Central memory CD8-positive, alpha-beta T cell (primary cell): ENCODE measurements at regions not wholly inside any gene's neighbourhood (a gene's known extent, or its start where the extent isn't known, plus 50 kb on each side); places are given as distances from the start of the nearest gene placed in this dataset.
"Not testable (repeated sequence)": the region's sequence is repeated elsewhere in the genome, so short reads cannot be mapped to it uniquely, and the experiment has no call there.

Experiments
- ATAC-seq: fragments of 150-1000 bp; cut with Tn5 transposase; replicated peaks from 2 replicates; pipeline ENCODE4 v1.10.0; 2022; ENCODE audit warnings: mild to moderate bottlenecking, moderate FRiP score, moderate number of reproducible peaks; ENCODE audit not compliant: poor library complexity, severe bottlenecking; ENCODE audit errors: extremely low read depth
- DNase-seq, 2 donors: peaks; one replicate each; pipeline ENCODE4 v3.0.0; 2021; ENCODE audit warnings: low spot score in 2 of 2
- H3K27ac Mint-ChIP-seq: one replicate; pipeline ENCODE4 v1.8.0; 2022; ENCODE audit warnings: low read depth, mild to moderate bottlenecking, moderate library complexity, mixed read lengths
- H3K27me3 Mint-ChIP-seq: one replicate; pipeline ENCODE4 v1.8.0; 2022; ENCODE audit warnings: mixed read lengths
- H3K36me3 Mint-ChIP-seq: one replicate; pipeline ENCODE4 v1.8.0; 2022; ENCODE audit warnings: mild to moderate bottlenecking, moderate library complexity, mixed read lengths; ENCODE audit not compliant: insufficient read depth
- H3K4me1 Mint-ChIP-seq: one replicate; pipeline ENCODE4 v1.8.0; 2022; ENCODE audit warnings: mixed read lengths
- H3K4me3 Mint-ChIP-seq: one replicate; pipeline ENCODE4 v1.8.0; 2022; ENCODE audit warnings: mild to moderate bottlenecking, moderate library complexity, mixed read lengths
- H3K9me3 Mint-ChIP-seq: one replicate; pipeline ENCODE4 v1.8.0; 2022; ENCODE audit warnings: mixed read lengths

- ATAC-seq, DNase-seq, H3K9me3 Mint-ChIP-seq, H3K4me3 Mint-ChIP-seq, H3K36me3 Mint-ChIP-seq, H3K27ac Mint-ChIP-seq, H3K4me1 Mint-ChIP-seq: not testable (repeated sequence)
- peaks cover 30% of the 10 kb centered on the region for H3K27me3 Mint-ChIP-seq
Observed at GRCh38 chr1:112829691-112830090, 114.6 kb upstream of the PPM1J start.

DNA sequence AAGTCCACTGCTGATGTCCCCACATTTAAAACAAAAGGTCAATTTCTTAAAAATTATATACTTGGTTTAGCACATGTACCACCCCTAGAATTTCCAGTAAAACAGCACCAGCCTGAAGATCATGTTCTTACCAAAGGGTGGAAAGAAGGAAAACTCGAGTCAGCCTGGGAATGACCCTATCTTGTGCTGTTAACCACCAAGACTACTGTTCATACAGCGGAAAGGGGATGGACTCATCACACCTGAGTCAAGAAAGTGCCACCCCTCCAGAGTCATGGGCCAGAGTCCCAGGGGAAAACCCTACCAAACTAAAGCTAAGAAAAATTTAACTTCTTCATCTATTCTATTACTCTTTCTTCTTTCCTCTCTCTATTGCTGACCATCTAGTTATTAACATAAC is 113.6 kb upstream of the PPM1J start:
- Mint-ChIP-seq H3K36me3 (no peaks in the 10 kb centered on the region), H3K4me3 (no peak overlapping the region), H3K9me3 (no peaks in the 10 kb centered on the region), H3K27ac (no peak overlapping the region), H3K27me3 (peaks cover 39% of the 10 kb centered on the region), H3K4me1 (no peaks in the 10 kb centered on the region)
- ATAC-seq (no peak), DNase-seq (no peak)

- ATAC-seq, H3K4me1 Mint-ChIP-seq, H3K36me3 Mint-ChIP-seq, DNase-seq, H3K9me3 Mint-ChIP-seq, H3K4me3 Mint-ChIP-seq, H3K27ac Mint-ChIP-seq: not testable (repeated sequence)
- peaks cover 37% of the 10 kb centered on the region for H3K27me3 Mint-ChIP-seq
Observed at GRCh38 chr1:112827391-112827790, 112.3 kb upstream of the PPM1J start.

DNA sequence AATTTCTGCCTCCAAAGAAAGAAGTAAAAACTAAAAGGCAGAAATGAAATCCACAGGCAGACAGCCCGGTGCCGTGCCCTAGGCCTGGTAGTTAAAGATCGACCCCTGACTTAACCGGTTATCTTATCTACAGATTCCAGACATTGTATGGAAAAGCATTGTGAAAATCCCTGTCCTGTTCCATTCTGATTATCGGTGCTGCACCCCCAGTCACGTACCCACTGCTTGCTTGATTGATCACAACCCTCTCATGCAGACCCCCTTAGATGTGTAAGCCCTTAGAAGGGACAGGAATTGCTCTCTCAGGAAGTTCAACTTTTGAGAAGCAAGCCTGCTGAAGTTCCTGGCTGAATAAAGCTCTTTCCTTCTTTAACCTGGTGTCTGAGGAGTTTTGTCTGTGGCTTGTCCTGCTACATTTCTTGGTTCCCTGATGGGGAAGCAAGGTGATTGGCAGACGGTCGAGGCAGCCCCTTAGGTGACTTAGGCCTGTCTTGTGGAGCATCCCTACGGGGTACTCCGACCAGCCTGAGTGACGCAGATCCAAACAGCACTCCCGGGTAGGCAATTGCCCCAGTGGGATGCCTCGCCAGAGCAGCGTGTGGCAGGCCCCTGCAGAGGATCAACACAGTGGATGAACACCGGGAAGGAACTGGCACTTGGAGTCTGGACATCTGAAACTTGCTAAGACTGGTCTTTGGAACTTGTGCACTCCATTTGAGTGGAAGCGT is 111.2 kb upstream of the PPM1J start:
- Mint-ChIP-seq H3K27ac (no peak overlapping the region), H3K4me3 (no peak overlapping the region), H3K9me3 (no peaks in the 10 kb centered on the region), H3K36me3 (no peaks in the 10 kb centered on the region), H3K27me3 (peaks cover 29% of the 10 kb centered on the region), H3K4me1 (no peaks in the 10 kb centered on the region)
- ATAC-seq: no peak
- no peak for DNase-seq

DNA sequence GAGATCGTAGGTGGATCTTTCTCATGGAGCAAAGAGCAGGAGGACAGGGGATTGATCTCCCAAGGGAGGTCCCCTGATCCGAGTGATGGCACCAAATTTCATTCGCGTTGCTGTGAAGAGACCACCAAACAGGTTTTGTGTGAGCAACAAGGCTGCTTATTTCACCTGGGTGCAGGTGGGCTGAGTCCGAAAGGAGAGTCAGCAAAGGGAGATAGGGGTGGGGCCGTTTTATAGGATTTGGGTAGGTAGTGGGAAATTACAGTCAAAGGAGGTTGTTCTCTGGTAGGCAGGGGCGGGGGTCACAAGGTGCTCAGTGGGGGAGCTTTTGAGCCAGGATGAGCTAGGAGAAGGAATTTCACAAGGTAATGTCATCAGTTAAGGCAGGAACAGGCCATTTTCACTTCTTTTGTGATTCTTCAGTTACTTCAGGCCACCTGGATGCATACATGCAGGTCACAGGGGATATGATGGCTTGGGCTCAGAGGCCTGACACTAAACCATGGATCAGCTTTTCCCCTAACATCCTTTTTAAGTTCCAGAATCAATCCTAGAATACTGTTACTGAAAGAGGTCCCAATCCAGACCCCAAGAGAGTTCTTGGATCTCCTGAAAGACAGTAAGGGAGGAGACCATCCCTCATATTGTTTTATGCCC is 110.6 kb upstream of the PPM1J start:
- peaks cover 29% of the 10 kb centered on the region for H3K27me3 Mint-ChIP-seq
- H3K27ac Mint-ChIP-seq, H3K9me3 Mint-ChIP-seq, ATAC-seq, H3K4me1 Mint-ChIP-seq, H3K36me3 Mint-ChIP-seq, H3K4me3 Mint-ChIP-seq, DNase-seq: not testable (repeated sequence)

DNA sequence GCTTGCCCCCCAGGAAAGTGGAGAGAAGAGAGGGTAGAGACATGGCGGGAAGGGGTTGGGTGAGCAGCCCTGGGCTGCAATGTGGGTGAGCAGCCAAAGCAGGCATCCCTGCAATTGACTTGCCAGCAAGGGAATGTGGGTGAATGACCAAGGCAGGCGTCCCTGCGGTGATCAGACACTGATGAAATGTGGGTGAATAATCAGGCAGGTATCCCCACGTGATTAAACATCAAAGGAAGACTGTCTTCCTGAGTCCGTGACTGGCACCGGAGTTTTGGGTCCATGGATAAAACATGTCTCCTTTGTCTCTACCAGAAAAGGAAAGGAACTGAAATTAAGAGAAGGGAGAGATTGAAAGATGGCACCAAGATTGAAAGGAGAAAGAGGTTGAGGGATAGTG is 109.9 kb upstream of the PPM1J start:
- H3K4me3 Mint-ChIP-seq, DNase-seq, ATAC-seq, H3K9me3 Mint-ChIP-seq, H3K36me3 Mint-ChIP-seq, H3K4me1 Mint-ChIP-seq, H3K27ac Mint-ChIP-seq: not testable (repeated sequence)
- H3K27me3 Mint-ChIP-seq: peaks cover 29% of the 10 kb centered on the region

DNA sequence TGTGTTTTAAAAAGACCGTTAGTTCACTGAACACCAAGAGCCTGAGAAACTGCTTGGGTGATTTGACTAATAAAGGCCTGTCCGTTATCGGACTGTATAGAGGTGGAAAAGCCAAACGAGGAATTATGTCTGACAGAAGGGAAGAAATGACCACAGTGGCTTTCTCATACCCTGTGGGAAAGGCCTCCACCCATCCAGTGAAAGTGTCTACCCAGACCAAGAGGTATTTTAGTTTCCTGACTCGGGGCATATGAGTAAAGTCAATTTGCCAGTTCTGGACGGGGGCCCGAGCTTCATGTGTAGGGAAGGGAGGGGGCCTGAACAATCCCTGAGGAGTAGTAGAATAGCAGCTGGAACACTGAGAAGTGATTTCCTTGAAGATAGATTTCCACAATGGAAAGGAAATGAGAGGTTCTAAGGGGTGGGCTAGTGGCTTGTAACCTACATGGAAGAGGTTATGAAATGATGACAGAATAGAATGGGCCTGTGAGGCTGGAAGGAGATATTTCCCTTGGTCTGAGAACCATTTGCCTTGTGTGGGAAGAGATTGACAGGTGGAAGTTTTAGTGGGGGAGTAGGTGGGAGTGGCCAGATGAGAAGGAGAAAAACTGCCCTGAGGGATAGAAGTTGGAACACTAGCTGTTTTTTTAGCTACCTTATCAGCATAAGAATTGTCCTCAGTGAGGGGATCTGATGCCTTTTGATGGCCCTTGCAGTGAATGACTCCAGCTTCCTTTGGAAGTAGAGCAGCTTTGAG is 106.4 kb upstream of the PPM1J start:
- H3K9me3 Mint-ChIP-seq, ATAC-seq, H3K4me3 Mint-ChIP-seq, H3K4me1 Mint-ChIP-seq, H3K36me3 Mint-ChIP-seq, H3K27ac Mint-ChIP-seq, DNase-seq: not testable (repeated sequence)
- peaks cover 20% of the 10 kb centered on the region for H3K27me3 Mint-ChIP-seq

DNA sequence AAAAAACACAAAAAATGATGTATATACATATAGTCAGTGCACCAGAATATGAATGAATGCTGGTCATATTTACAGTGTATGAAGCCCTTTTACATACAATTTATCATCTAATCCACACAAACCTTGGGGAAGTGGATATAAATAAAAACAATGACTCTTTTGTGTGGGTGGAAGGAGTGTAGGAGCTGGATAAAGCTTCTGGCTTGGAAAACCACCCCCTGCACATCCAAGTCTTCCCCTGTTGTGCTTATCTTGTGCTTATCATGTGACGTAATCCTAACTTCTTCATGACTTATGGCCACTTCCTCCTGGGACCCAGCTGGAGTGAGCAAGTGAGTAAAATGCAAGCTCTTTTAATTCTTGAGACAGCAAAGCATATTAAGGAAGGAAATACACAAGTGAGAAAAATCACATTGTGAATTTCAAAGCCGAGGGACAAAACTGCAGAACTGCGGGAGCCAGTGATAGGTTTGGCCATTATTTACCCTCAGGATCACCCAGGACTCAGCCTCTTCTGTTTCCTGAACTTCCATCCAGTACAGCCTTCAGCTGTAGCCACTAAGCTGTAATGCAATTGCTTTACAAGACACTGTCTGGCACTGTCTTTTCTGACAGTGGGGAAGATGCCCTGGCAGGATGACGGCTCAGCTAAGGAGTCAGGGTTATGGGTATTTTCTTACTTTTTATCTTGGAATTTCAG is 104.0 kb upstream of the PPM1J start:
- H3K9me3 Mint-ChIP-seq: no peaks in the 10 kb centered on the region
- H3K36me3 Mint-ChIP-seq: peaks cover 2% of the 10 kb centered on the region
- DNase-seq: no peak
- no peak overlapping the region for H3K4me3 Mint-ChIP-seq
- no peaks in the 10 kb centered on the region for H3K4me1 Mint-ChIP-seq
- no peak for ATAC-seq
- H3K27ac Mint-ChIP-seq: no peak overlapping the region
- peaks cover 4% of the 10 kb centered on the region for H3K27me3 Mint-ChIP-seq

- Mint-ChIP-seq H3K27ac (no peak overlapping the region), H3K9me3 (no peaks in the 10 kb centered on the region), H3K36me3 (peaks cover 2% of the 10 kb centered on the region), H3K4me3 (no peak overlapping the region), H3K27me3 (no peaks in the 10 kb centered on the region), H3K4me1 (no peaks in the 10 kb centered on the region)
- ATAC-seq (no peak), DNase-seq (no peak)
Observed at GRCh38 chr1:112817555-112818373, 102.6 kb upstream of the PPM1J start.

DNA sequence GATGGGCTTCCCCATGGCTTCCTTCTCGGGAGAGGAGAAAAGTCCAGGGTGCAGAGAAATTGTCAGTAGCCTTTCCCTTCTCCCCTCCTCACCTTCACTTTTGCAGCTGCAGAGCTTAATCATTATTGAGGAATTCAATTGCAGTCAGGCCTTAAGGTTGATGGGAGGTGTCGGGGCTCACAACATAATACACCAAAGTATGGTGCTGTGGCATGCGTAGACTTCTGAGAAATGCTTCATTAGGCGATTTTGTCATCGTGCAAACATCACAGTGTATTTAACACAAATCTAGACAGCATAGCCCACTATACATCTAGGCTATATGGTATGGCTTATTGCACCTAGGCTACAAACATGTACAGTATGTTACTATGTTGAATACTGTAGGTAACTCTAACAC is 100.2 kb upstream of the PPM1J start:
- H3K27me3 Mint-ChIP-seq: peaks cover 9% of the 10 kb centered on the region
- ATAC-seq (no peak), DNase-seq (no peak)
- H3K27ac Mint-ChIP-seq: no peak overlapping the region
- no peaks in the 10 kb centered on the region for H3K4me1 Mint-ChIP-seq
- H3K4me3 Mint-ChIP-seq: no peak overlapping the region
- H3K36me3 Mint-ChIP-seq: peaks cover 2% of the 10 kb centered on the region
- H3K9me3 Mint-ChIP-seq: no peaks in the 10 kb centered on the region

GRCh38 chr1:112814645-112815044 is 99.5 kb upstream of the PPM1J start:
- ATAC-seq, H3K4me1 Mint-ChIP-seq, H3K4me3 Mint-ChIP-seq, H3K36me3 Mint-ChIP-seq, H3K27ac Mint-ChIP-seq, DNase-seq, H3K9me3 Mint-ChIP-seq: not testable (repeated sequence)
- H3K27me3 Mint-ChIP-seq: peaks cover 12% of the 10 kb centered on the region
